ENCODE measurements at regions not wholly inside any gene's neighbourhood (a gene's known extent, or its start where the extent isn't known, plus 50 kb on each side); places are given as distances from the start of the nearest gene placed in this dataset.

DNA sequence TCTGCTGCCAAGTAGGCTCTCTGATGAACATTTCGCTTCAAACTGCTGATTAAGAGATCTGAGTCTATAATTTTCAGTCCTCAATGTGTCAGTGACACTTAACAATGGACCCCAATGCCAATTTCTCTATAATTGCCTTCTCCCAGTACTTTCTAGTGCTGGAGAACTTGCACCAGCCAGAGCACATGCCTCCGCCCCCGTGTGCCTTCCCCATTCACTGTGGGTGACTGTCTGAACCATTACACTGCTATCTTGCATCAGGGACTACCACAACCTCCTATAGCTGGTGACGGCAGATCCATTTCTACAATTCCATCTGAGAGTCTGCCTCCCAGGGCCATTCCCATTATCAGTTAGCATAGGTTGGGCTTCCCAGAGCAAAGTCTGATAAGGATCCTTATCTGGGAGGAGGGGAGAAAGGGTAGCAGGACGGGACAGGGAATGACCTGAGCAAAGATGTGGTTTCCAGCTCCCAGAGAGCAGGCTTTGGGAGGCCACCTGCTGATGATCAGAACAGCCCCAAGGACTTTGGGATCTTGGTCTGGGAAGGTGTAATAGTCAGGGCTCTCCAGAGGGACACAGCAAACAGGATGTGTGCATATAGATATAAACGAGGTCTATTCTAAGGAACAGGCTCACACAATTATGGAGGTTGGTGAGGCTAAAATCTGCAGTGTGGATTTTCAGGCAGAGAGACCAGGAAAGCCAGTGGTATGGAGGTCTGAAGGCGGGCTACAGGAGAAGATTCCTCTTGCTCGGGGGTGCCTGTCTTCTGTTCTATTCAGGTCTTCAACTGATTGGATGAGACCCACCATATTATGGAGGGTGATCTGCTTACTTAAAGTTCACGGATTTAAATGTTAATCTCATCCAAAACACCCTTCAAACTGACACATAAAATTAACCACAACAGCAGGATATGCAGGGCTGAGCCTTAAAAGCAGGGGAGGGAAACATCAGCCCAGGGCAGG lies 238.2 kb downstream of the PTPRU start:
- H3K4me1 Mint-ChIP-seq (ENCODE audit: low read depth), result no peaks in the 10 kb centered on the region
- no peaks in the 10 kb centered on the region for H3K9me3 Mint-ChIP-seq
- intact Hi-C loops (cut with micrococcal nuclease), result no loop called here
- DNase-seq (ENCODE audit: low spot score), result no peak
- no peak overlapping the region for H3K27ac Mint-ChIP-seq
- no peak overlapping the region for H3K4me3 Mint-ChIP-seq
- no peaks in the 10 kb centered on the region for H3K36me3 Mint-ChIP-seq (ENCODE audit: low read depth)
- peaks cover 34% of the 10 kb centered on the region for H3K27me3 Mint-ChIP-seq (ENCODE audit: insufficient read depth)

DNA sequence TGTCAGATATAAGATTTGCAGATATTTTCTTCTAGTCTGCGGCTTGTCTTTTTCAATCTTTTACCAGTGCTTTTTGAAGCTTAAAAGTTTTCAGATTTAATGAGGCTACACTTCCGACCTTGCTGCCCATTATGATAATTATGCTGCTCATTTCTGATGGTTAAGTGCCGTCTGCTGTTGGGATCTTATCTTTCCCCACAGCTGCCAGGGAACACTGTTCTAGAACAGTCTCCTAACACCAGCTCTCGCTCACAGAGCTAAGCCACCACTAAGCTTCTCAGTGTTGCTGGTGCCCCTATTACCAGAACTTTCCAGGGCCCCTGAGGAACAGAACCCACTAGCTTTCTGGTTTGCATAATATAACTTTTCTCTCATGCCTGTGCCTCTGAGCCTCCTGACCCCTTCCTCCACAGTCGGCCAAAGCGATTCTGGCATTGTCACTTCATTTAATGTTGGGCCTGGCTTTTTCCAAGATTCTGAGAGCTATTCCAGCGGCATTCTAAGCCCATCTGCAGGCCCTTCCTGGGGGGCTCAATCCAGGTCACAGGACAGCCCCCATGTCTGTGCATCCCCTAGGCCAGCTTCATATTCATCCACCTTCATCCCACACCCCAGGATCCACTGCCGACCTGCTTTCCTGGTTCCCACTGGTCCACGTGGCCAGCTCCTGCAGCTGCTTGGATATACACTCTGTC lies 237.0 kb downstream of the PTPRU start:
- H3K27me3 Mint-ChIP-seq (ENCODE audit: insufficient read depth), result peaks cover 25% of the 10 kb centered on the region
- DNase-seq (ENCODE audit: low spot score), result no peak
- no peaks in the 10 kb centered on the region for H3K9me3 Mint-ChIP-seq
- H3K36me3 Mint-ChIP-seq (ENCODE audit: low read depth), result no peaks in the 10 kb centered on the region
- no peak overlapping the region for H3K4me3 Mint-ChIP-seq
- H3K4me1 Mint-ChIP-seq (ENCODE audit: low read depth), result no peaks in the 10 kb centered on the region
- intact Hi-C loops (cut with micrococcal nuclease), result no loop called here
- no peak overlapping the region for H3K27ac Mint-ChIP-seq

DNA sequence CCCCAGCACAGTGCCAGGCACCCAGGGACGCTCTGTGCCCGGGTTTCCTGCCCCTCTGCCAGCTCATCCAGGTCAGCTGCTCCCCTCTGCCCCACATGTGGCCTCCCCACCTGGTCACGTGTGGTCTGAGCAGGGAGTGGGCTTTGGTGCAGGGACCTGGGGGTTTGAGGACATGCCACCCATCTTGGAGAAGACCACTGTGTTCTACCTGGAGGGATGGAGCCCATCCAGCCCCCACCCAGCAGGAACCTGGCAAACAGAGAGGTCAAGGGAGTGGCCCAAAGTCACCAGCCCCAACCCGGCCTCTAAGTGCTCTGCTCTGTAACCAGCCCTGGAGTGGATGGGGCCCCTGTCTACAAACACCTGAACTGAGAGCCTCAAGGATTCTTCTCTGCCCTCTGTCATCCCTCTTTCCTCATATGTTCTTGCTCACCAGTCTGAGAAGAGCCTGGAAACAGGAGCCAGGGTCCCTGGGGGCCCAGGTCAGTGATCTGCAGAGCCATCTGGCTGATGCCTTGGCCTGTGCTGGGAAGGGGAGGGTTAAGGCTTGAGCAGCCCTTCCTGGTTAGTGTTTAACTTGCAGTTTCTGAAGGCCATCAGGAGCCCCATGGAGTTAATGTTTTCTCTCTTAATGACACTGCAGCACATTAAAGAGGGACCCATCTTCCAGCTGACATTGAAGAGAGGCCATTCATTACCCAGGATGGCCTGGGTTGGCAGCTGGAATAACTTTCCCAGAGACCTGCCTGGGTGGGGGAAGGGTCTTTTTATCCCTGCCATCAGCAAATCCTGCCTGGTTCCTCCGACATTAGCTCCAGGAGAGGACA lies 235.4 kb downstream of the PTPRU start:
- intact Hi-C loops (cut with micrococcal nuclease), result no loop called here
- DNase-seq (ENCODE audit: low spot score), result no peak
- peaks cover 13% of the 10 kb centered on the region for H3K27me3 Mint-ChIP-seq (ENCODE audit: insufficient read depth)
- H3K27ac Mint-ChIP-seq, result no peak overlapping the region
- H3K9me3 Mint-ChIP-seq, result no peaks in the 10 kb centered on the region
- H3K36me3 Mint-ChIP-seq (ENCODE audit: low read depth), result no peaks in the 10 kb centered on the region
- H3K4me3 Mint-ChIP-seq, result no peak overlapping the region
- H3K4me1 Mint-ChIP-seq (ENCODE audit: low read depth), result no peaks in the 10 kb centered on the region

DNA sequence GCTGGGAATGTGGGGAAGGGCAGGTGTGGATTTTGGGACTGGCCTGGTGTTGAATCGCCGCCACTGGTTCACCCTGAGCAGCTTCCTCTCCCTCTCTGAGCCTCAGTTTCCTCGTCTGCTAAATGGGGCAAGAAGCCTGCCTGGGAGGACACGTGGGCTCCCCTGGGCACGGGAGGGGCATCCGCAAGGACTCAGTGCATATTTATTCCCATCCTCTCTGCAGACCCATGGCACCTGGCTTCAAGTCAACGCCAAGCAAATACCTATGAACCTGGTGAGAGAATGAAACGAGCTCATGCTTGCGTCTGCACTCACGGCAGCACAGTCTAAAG lies 234.4 kb downstream of the PTPRU start:
- Mint-ChIP-seq H3K4me1 (ENCODE audit: low read depth) (no peaks in the 10 kb centered on the region), H3K9me3 (no peaks in the 10 kb centered on the region), H3K27ac (no peak overlapping the region), H3K4me3 (no peak overlapping the region), H3K27me3 (ENCODE audit: insufficient read depth) (peaks cover 5% of the 10 kb centered on the region), H3K36me3 (ENCODE audit: low read depth) (no peaks in the 10 kb centered on the region)
- no peak for DNase-seq (ENCODE audit: low spot score)
- intact Hi-C loops (cut with micrococcal nuclease), result no loop called here

DNA sequence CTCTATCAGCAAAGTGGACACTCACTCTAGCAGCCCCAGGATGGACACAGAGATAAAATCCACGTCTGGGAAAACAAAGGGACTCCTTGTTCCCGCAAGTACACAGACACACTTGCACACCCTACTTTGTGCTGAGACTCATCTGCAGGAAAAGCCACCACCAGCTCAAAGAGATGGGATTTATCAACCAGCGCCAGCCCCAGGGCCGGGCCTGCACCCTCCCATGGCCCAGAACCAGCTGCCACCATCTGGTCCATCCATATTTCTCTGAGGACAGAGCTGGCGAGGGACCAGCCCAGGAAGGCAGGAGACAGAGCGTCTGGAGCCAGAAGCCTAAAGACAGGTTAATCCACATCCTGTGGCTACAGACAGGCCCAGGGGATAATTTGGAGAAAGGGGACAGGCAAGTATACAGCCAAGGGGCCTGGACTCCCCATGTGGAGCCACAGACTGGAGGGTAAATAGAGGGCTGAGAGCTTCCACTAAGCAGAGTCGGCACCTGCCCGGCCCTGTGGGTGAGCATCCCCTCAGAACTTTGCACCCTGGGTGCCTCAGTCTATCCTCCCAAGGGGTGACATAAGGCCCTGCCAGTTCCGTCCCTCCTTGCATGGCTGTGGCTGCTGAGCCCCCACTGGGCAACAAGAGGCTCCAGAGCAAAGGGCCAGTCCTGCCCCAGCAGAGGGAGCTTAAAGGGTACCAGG lies 233.9 kb downstream of the PTPRU start:
- no peak overlapping the region for H3K27ac Mint-ChIP-seq
- peaks cover 3% of the 10 kb centered on the region for H3K27me3 Mint-ChIP-seq (ENCODE audit: insufficient read depth)
- H3K9me3 Mint-ChIP-seq, result no peaks in the 10 kb centered on the region
- intact Hi-C loops (cut with micrococcal nuclease), result no loop called here
- no peak for DNase-seq (ENCODE audit: low spot score)
- H3K4me1 Mint-ChIP-seq (ENCODE audit: low read depth), result no peaks in the 10 kb centered on the region
- H3K36me3 Mint-ChIP-seq (ENCODE audit: low read depth), result no peaks in the 10 kb centered on the region
- H3K4me3 Mint-ChIP-seq, result no peak overlapping the region

DNA sequence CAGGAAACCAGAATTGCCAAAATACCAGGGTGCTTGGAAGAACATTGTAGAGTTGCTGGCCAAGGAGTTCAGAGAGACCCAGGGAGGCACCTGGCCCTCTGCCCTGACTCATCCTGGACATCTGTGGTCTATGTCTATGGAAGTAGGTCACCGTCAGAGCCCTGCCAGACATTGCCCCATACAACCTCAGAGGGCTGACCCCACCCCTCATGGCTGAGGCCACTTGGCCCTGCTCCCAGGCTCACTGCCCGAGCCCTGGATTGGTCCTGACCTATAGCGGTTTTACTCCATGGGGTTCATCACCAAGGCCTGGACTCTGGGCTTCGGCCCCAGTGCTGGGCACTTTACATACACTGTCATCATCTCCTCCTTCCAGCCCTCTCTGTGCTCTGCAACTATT lies 233.1 kb downstream of the PTPRU start:
- intact Hi-C loops (cut with micrococcal nuclease), result no loop called here
- H3K4me1 Mint-ChIP-seq (ENCODE audit: low read depth), result no peaks in the 10 kb centered on the region
- no peak overlapping the region for H3K27ac Mint-ChIP-seq
- H3K9me3 Mint-ChIP-seq, result no peaks in the 10 kb centered on the region
- no peaks in the 10 kb centered on the region for H3K27me3 Mint-ChIP-seq (ENCODE audit: insufficient read depth)
- H3K4me3 Mint-ChIP-seq, result no peak overlapping the region
- no peaks in the 10 kb centered on the region for H3K36me3 Mint-ChIP-seq (ENCODE audit: low read depth)
- DNase-seq (ENCODE audit: low spot score), result no peak

DNA sequence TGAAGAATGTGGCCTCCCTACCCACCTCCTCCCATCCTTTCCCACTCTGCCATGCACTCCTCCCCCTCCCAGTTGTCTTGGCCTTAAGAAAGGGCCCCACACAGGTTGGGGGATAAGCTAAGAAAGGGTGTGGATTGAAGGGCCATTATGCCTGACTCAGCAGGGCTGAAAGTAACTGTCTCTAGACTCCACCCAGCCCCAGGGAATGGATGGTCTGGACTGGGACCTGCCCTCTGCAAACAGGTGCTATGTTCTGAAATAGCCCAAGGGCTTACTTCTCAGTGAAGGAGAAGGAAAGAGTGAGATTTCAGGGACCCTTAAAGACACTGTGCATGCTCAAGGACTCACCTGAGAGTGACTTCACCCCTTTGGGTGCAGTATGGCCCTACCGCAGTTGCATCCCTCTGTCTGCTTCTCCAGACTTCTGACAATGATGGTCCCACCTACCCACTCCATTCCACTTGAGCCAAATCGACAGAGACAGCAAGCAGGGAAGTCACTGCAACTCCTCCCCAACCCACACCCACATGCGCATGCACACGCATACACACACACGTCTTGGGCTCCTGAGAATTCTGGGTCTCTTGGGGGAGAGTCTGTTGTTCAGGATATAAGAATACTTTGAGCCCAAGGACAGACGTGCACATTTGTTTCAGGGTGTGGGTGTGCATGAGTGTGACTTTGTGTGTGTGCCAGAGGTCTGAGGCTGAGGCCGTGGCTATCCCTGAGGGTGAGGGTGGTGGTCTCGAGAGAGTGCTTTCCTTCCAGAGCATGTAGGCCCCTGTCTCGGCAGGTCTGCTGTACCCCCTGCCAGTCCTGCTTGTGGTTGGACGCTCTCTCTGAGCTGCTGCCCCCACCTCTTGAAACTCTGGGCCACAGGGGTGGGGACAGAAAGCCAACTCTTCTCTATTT lies 231.9 kb downstream of the PTPRU start:
- Mint-ChIP-seq H3K4me3 (no peak overlapping the region), H3K9me3 (no peaks in the 10 kb centered on the region), H3K27ac (no peak overlapping the region), H3K4me1 (ENCODE audit: low read depth) (no peaks in the 10 kb centered on the region), H3K27me3 (ENCODE audit: insufficient read depth) (peaks cover 3% of the 10 kb centered on the region), H3K36me3 (ENCODE audit: low read depth) (no peaks in the 10 kb centered on the region)
- intact Hi-C loops (cut with micrococcal nuclease), result no loop called here
- DNase-seq (ENCODE audit: low spot score), result no peak

DNA sequence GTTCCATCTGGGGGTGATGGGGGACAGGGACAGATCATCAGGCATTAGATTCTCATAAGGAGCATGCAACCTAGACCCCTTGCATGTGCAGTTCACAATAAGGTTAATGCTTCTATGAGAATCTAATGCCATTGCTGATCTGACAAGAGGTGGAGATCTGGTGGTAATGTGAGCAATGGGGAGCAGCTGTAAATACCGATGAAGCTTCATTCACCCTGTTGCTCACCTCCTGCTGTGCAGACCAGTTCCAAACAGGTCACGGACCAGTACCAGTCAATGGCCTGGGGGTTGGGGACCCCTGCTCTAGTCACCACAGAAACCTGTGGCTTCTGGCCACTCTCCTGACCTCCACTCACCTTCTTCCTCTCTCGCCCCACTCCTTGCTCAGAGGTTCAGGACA lies 229.9 kb downstream of the PTPRU start:
- no peaks in the 10 kb centered on the region for H3K4me1 Mint-ChIP-seq (ENCODE audit: low read depth)
- H3K4me3 Mint-ChIP-seq, result no peak overlapping the region
- intact Hi-C loops (cut with micrococcal nuclease), result no loop called here
- H3K27ac Mint-ChIP-seq, result no peak overlapping the region
- H3K36me3 Mint-ChIP-seq (ENCODE audit: low read depth), result no peaks in the 10 kb centered on the region
- peaks cover 3% of the 10 kb centered on the region for H3K27me3 Mint-ChIP-seq (ENCODE audit: insufficient read depth)
- H3K9me3 Mint-ChIP-seq, result no peaks in the 10 kb centered on the region
- no peak for DNase-seq (ENCODE audit: low spot score)

DNA sequence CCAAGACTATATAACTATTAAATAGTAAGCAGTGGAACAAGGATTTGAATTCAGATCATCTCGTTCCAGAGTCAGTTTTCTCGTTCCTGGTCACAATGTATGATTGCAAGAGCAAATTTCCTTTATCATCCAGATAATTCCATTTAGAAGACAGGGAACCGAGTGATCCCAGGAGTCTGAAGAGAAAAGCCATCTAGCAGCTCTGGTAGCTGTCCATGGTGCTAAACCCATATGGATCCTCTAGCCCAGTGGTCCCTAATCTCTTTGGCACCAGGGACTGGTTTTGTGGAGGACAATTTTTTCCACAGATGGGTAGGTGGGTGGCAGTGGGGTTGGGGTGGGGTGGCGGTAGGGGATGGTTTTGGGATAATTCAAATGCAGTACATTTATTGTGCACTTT lies 229.4 kb downstream of the PTPRU start:
- Mint-ChIP-seq H3K4me1 (ENCODE audit: low read depth) (no peaks in the 10 kb centered on the region), H3K9me3 (no peaks in the 10 kb centered on the region), H3K4me3 (no peak overlapping the region), H3K27ac (no peak overlapping the region), H3K27me3 (ENCODE audit: insufficient read depth) (peaks cover 3% of the 10 kb centered on the region), H3K36me3 (ENCODE audit: low read depth) (no peaks in the 10 kb centered on the region)
- no peak for DNase-seq (ENCODE audit: low spot score)
- intact Hi-C loops (cut with micrococcal nuclease), result no loop called here

DNA sequence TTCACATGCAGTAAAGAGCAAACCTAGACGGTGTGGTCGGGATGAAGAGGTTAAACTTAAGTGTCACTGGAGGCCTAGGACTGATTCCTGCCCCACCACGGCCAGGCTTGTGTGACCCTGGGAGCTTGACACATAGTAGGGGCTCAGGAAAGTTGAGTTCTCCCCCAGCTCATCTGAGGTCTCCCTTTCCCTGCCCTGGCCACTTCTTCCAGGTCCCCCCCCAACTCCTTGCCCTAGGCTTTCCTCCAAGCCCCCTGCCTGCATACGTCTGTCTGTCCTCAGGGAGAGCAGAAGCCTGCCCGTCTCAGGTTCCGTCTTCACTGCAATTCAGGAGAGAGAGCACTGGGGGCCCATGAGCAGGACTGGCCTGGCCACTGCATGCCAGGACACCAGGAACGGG lies 225.8 kb downstream of the PTPRU start:
- no peaks in the 10 kb centered on the region for H3K4me1 Mint-ChIP-seq (ENCODE audit: low read depth)
- intact Hi-C loops (cut with micrococcal nuclease), result no loop called here
- H3K4me3 Mint-ChIP-seq, result no peak overlapping the region
- H3K27me3 Mint-ChIP-seq (ENCODE audit: insufficient read depth), result peaks cover 3% of the 10 kb centered on the region
- H3K36me3 Mint-ChIP-seq (ENCODE audit: low read depth), result no peaks in the 10 kb centered on the region
- H3K27ac Mint-ChIP-seq, result no peak overlapping the region
- H3K9me3 Mint-ChIP-seq, result no peaks in the 10 kb centered on the region
- DNase-seq (ENCODE audit: low spot score), result no peak

DNA sequence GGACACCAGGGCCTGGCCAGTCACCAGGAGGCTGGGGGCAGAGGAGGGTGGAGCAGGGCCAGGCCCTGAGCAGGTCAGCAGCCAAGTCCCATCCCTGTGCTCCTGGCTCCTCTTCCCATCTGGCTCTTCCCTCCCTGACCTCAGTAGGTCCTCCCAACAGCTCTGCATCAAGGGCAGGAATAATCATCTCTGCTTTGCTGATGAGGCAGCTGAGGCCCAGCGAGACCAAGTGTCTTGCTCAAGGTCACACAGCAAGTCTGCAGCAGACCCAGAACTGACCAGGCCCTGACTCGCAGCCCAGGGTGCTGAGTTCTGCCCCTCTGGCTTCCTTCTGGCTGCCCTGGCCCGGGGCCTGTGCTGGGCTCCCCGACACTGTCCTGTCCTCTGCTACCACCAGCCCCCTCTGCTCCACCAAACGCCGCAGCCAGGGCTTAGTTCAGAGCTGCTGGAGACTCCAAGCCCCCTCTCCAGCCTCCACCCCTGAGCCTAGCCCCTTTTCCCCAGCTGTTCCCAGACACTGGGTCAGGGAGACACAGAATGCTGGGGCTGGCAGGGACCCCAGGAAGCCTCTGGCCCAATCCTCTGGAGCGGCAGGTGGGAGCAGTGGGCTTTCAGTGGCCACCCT lies 224.9 kb downstream of the PTPRU start:
- Mint-ChIP-seq H3K36me3 (ENCODE audit: low read depth) (no peaks in the 10 kb centered on the region), H3K27me3 (ENCODE audit: insufficient read depth) (peaks cover 3% of the 10 kb centered on the region), H3K4me1 (ENCODE audit: low read depth) (no peaks in the 10 kb centered on the region), H3K27ac (no peak overlapping the region), H3K4me3 (no peak overlapping the region), H3K9me3 (no peaks in the 10 kb centered on the region)
- intact Hi-C loops (cut with micrococcal nuclease), result no loop called here
- DNase-seq (ENCODE audit: low spot score), result no peak

All from activated T-helper 1 cell treated with anti-CD3 and anti-CD28 coated beads, Interleukin-12 subunit alpha, Interleukin-12 subunit beta, Interleukin-2, Interleukin-4 antibody, amounts not matched to agents 30 ng/mL and 10 ng/mL and 1 ng/mL, durations not matched to agents 14 hours and 24 hours and 36 hours (primary cell).